H1 (cell line): ENCODE measurements at regions not wholly inside any gene's neighbourhood (a gene's known extent, or its start where the extent isn't known, plus 50 kb on each side); places are given as distances from the start of the nearest gene placed in this dataset.

Source experiments
- CEBPB ChIP-seq: IDR thresholded peaks from 2 replicates; pipeline ENCODE4 v1.6.1; 2012; ENCODE audit warnings: low read depth, low read length
- EP300 ChIP-seq, 2 experiments: IDR thresholded peaks; 1 replicate in 1 of 2; 2 replicates in 1 of 2; pipeline ENCODE4 v1.6.1; 2011 to 2012; ENCODE audit warnings: low read depth in 2 of 2, low read length in 2 of 2, mild to moderate bottlenecking in 2 of 2, borderline replicate concordance in 1 of 2, inconsistent platforms in 1 of 2, moderate library complexity in 1 of 2
- HDAC2 ChIP-seq, 2 experiments: fragments of 300-600 bp in 1 of 2; sonication (generic) in 1 of 2; IDR thresholded peaks; 2 replicates each; pipeline ENCODE4 v1.6.1; 2011 to 2012; ENCODE audit warnings: low read depth in 2 of 2, low read length in 2 of 2, mild to moderate bottlenecking in 2 of 2, moderate library complexity in 2 of 2, borderline replicate concordance in 1 of 2, inconsistent platforms in 1 of 2
- JUN ChIP-seq: IDR thresholded peaks from 2 replicates; pipeline ENCODE4 v1.6.1; 2011; ENCODE audit warnings: low read depth, mild to moderate bottlenecking, improper control_type of control experiment, low read length
- SP2 ChIP-seq: IDR thresholded peaks from 2 replicates; pipeline ENCODE4 v1.6.1; 2012; ENCODE audit warnings: mild to moderate bottlenecking, low read length, inconsistent platforms
- TF ChIP-seq, protein P1 (sequence below), 3 experiments: IDR thresholded peaks; 1 replicate in 2 of 3; 2 replicates in 1 of 3; pipeline versions ENCODE4 v1.5.1 to v1.6.1; 2011; ENCODE audit warnings: low read length in 3 of 3, mild to moderate bottlenecking in 3 of 3, inconsistent platforms in 2 of 3, low read depth in 1 of 3, moderate library complexity in 1 of 3; ENCODE audit not compliant: insufficient read depth in 1 of 3; ENCODE audit errors: control extremely low read depth in 1 of 3
- TF ChIP-seq, protein P2 (sequence below): IDR thresholded peaks from 2 replicates; pipeline ENCODE4 v1.6.1; 2011; ENCODE audit warnings: low read length, improper control_type of control experiment

DNA sequence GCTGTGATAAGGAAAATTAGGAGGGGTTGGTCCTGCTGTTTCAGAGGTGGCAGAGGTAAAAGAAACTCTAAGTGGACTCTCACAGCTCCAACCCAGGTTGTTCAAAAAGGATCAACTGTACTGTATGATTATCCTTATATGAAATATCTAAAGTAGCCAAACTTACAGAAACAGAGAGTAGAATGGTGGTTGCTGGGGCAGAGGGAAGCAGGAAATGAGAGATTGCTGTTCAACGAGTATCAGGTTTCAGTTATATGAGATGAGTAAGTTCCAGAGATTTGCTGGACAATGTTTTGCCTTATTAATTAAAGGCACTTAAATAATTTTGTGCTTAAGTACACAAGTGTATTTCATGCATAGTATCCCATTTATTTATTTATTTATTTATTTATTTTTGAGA is 972.0 kb upstream of the LRRTM1 start:
- TF ChIP-seq SP2: no peak
- TF ChIP-seq, protein P1, sequence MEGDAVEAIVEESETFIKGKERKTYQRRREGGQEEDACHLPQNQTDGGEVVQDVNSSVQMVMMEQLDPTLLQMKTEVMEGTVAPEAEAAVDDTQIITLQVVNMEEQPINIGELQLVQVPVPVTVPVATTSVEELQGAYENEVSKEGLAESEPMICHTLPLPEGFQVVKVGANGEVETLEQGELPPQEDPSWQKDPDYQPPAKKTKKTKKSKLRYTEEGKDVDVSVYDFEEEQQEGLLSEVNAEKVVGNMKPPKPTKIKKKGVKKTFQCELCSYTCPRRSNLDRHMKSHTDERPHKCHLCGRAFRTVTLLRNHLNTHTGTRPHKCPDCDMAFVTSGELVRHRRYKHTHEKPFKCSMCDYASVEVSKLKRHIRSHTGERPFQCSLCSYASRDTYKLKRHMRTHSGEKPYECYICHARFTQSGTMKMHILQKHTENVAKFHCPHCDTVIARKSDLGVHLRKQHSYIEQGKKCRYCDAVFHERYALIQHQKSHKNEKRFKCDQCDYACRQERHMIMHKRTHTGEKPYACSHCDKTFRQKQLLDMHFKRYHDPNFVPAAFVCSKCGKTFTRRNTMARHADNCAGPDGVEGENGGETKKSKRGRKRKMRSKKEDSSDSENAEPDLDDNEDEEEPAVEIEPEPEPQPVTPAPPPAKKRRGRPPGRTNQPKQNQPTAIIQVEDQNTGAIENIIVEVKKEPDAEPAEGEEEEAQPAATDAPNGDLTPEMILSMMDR (IDR thresholded peaks at IDR 0.05; ENCODE audit: control extremely low read depth in 1 of 3, insufficient read depth in 1 of 3, low read depth in 1 of 3, low read length in 3 of 3): no peak
- TF ChIP-seq, protein P2, sequence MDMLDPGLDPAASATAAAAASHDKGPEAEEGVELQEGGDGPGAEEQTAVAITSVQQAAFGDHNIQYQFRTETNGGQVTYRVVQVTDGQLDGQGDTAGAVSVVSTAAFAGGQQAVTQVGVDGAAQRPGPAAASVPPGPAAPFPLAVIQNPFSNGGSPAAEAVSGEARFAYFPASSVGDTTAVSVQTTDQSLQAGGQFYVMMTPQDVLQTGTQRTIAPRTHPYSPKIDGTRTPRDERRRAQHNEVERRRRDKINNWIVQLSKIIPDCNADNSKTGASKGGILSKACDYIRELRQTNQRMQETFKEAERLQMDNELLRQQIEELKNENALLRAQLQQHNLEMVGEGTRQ: no peak
- TF ChIP-seq EP300 (IDR thresholded peaks at IDR 0.05; ENCODE audit: borderline replicate concordance in 1 of 2, low read depth in 2 of 2, low read length in 2 of 2): no peak
- TF ChIP-seq JUN: no peak
- no peak for TF ChIP-seq HDAC2 (IDR thresholded peaks at IDR 0.05; ENCODE audit: borderline replicate concordance in 1 of 2, low read depth in 2 of 2, low read length in 2 of 2)
- no peak for TF ChIP-seq CEBPB
